H1 (cell line): ENCODE measurements at regions not wholly inside any gene's neighbourhood (a gene's known extent, or its start where the extent isn't known, plus 50 kb on each side); places are given as distances from the start of the nearest gene placed in this dataset.

Source experiments
- CTCF ChIA-PET: fragments of 300-600 bp; sonication (Branson Sonifier 250); formaldehyde crosslinking; loops from one replicate; lab custom pipeline; 2021; ENCODE audit not compliant: partially characterized antibody; lab: Charles Lee
- POLR2A ChIA-PET: fragments of 300-600 bp; sonication (Branson Sonifier 250); formaldehyde crosslinking; loops from one replicate; lab custom pipeline; 2021; ENCODE audit warnings: inconsistent platforms; ENCODE audit not compliant: partially characterized antibody; lab: Charles Lee
- DNase-seq, 2 experiments: peaks; one replicate each; pipeline versions ENCODE4 v3.0.0 to v3.0.0-alpha.2; 2010 to 2022; ENCODE audit warnings: low spot score in 2 of 2, low read depth in 1 of 2, mixed read lengths in 1 of 2
- FAIRE-seq: peaks from 2 replicates; lab custom pipeline; 2011; peaks lifted over from hg19 to GRCh38; lab: Jason Lieb, UNC
- H2AFZ ChIP-seq: 2 replicates; pipeline ENCODE4 v1.8.1; 2012; ENCODE audit warnings: low read length, inconsistent platforms
- H2AK5ac ChIP-seq: 2 replicates; pipeline ENCODE4 v1.6.1; 2013; ENCODE audit warnings: low read depth, low read length
- H2BK120ac ChIP-seq: replicated peaks from 2 replicates; pipeline ENCODE3; 2013; ENCODE audit warnings: low read depth, low read length, inconsistent platforms
- H2BK12ac ChIP-seq: 2 replicates; pipeline ENCODE4 v1.6.1; 2013; ENCODE audit warnings: low read depth, low read length
- H2BK15ac ChIP-seq: 2 replicates; pipeline ENCODE4 v1.6.1; 2013; ENCODE audit warnings: low read length
- H2BK20ac ChIP-seq: 2 replicates; pipeline ENCODE4 v1.6.1; 2013; ENCODE audit warnings: low read length
- H2BK5ac ChIP-seq: 2 replicates; pipeline ENCODE4 v1.6.1; 2013; ENCODE audit warnings: low read depth, low read length
- H3K14ac ChIP-seq: 2 replicates; pipeline ENCODE4 v1.6.1; 2013; ENCODE audit warnings: inconsistent platforms; ENCODE audit not compliant: insufficient read length
- H3K18ac ChIP-seq: 2 replicates; pipeline ENCODE4 v1.6.1; 2013; ENCODE audit warnings: low read length; ENCODE audit errors: extremely low read depth
- H3K23ac ChIP-seq: 2 replicates; pipeline ENCODE4 v1.6.1; 2013; ENCODE audit warnings: inconsistent platforms; ENCODE audit not compliant: insufficient read length
- H3K23me2 ChIP-seq: 2 replicates; pipeline ENCODE4 v1.6.1; 2013; ENCODE audit warnings: low read depth, low read length
- H3K27ac ChIP-seq: 2 replicates; pipeline ENCODE4 v1.6.1; 2011; ENCODE audit warnings: low read depth, low read length, inconsistent platforms
- H3K27me3 ChIP-seq, 4 experiments: replicated peaks in 1 of 4; 1 replicate in 1 of 4; 2 replicates in 3 of 4; pipeline versions ENCODE4 v1.6.1 to v1.8.1; 2011 to 2013; ENCODE audit warnings: low read length in 3 of 4, mild to moderate bottlenecking in 3 of 4, inconsistent platforms in 2 of 4, mixed read lengths in 2 of 4, moderate library complexity in 1 of 4; ENCODE audit not compliant: control insufficient read depth in 3 of 4, insufficient read depth in 3 of 4; ENCODE audit errors: extremely low read depth in 1 of 4
- H3K36me3 ChIP-seq, 4 experiments: 2 replicates each; pipeline versions ENCODE4 v1.6.1 to v1.8.1; 2011 to 2013; ENCODE audit warnings: mild to moderate bottlenecking in 4 of 4, low read length in 3 of 4, moderate library complexity in 2 of 4, control low read depth in 1 of 4, inconsistent platforms in 1 of 4; ENCODE audit not compliant: insufficient read depth in 4 of 4, control insufficient read depth in 2 of 4
- H3K4ac ChIP-seq: replicated peaks from 2 replicates; pipeline ENCODE3; 2013; ENCODE audit warnings: low read length, low read depth, mixed read lengths, inconsistent platforms; ENCODE audit not compliant: insufficient read length
- H3K4me1 ChIP-seq, 4 experiments: replicated peaks in 1 of 4; 1 replicate in 1 of 4; 2 replicates in 3 of 4; pipeline versions ENCODE4 v1.6.1 to v1.8.1; 2011 to 2013; ENCODE audit warnings: low read length in 3 of 4, inconsistent platforms in 2 of 4, mixed read lengths in 1 of 4; ENCODE audit not compliant: insufficient read depth in 4 of 4, control insufficient read depth in 3 of 4
- H3K4me2 ChIP-seq, 2 experiments: 2 replicates each; pipeline versions ENCODE4 v1.6.1 to v1.8.1; 2011 to 2013; ENCODE audit warnings: low read depth in 2 of 2, low read length in 2 of 2, control low read depth in 1 of 2, inconsistent platforms in 1 of 2, mild to moderate bottlenecking in 1 of 2; ENCODE audit not compliant: insufficient read depth in 1 of 2
- H3K4me3 ChIP-seq, 4 experiments: fragments of 200-600, 300-600 bp in 1 of 4; sonication (generic), shearing (Covaris generic), sonication (Bioruptor Twin) in 1 of 4; 2 replicates each; pipeline versions ENCODE4 v1.5.1 to v1.8.1; 2011 to 2016; ENCODE audit warnings: low read length in 4 of 4, low read depth in 3 of 4, control low read depth in 2 of 4, inconsistent platforms in 2 of 4, mild to moderate bottlenecking in 2 of 4, mixed read lengths in 1 of 4, moderate library complexity in 1 of 4; ENCODE audit not compliant: insufficient read depth in 2 of 4; ENCODE audit errors: extremely low read depth in 1 of 4
- H3K56ac ChIP-seq: replicated peaks from 2 replicates; pipeline ENCODE3; 2013; ENCODE audit warnings: low read depth, mild to moderate bottlenecking, mixed read lengths, low read length, inconsistent platforms; ENCODE audit not compliant: insufficient read length
- H3K79me1 ChIP-seq: 2 replicates; pipeline ENCODE4 v1.6.1; 2013; ENCODE audit warnings: low read depth, low read length, control low read depth
- H3K79me2 ChIP-seq, 2 experiments: 2 replicates each; pipeline versions ENCODE4 v1.6.1 to v1.8.1; 2012 to 2013; ENCODE audit warnings: low read length in 2 of 2, mild to moderate bottlenecking in 2 of 2, inconsistent platforms in 1 of 2; ENCODE audit not compliant: insufficient read depth in 2 of 2, control insufficient read depth in 1 of 2
- H3K9ac ChIP-seq, 4 experiments: replicated peaks in 1 of 4; 1 replicate in 1 of 4; 2 replicates in 3 of 4; pipeline versions ENCODE4 v1.6.1 to v1.8.1; 2011 to 2013; ENCODE audit warnings: low read depth in 3 of 4, low read length in 3 of 4, control low read depth in 2 of 4, mild to moderate bottlenecking in 2 of 4, moderate library complexity in 2 of 4, inconsistent platforms in 1 of 4; ENCODE audit errors: extremely low read depth in 1 of 4
- H3K9me3 ChIP-seq, 2 experiments: 2 replicates each; pipeline versions ENCODE4 v1.6.1 to v1.8.1; 2012 to 2013; ENCODE audit warnings: mild to moderate bottlenecking in 2 of 2, moderate library complexity in 2 of 2, control low read depth in 1 of 2, inconsistent platforms in 1 of 2, low read depth in 1 of 2, low read length in 1 of 2, mixed read lengths in 1 of 2; ENCODE audit not compliant: insufficient read depth in 2 of 2
- H4K20me1 ChIP-seq, 2 experiments: replicated peaks in 1 of 2; 2 replicates each; pipeline versions ENCODE3 to v1.8.1; 2011 to 2013; ENCODE audit warnings: inconsistent platforms in 2 of 2, low read length in 2 of 2, mild to moderate bottlenecking in 1 of 2; ENCODE audit not compliant: insufficient read depth in 2 of 2, control insufficient read depth in 1 of 2
- H4K5ac ChIP-seq: 2 replicates; pipeline ENCODE4 v1.6.1; 2013; ENCODE audit warnings: low read length, low read depth, mixed read lengths, inconsistent platforms; ENCODE audit not compliant: insufficient read length
- H4K8ac ChIP-seq: 2 replicates; pipeline ENCODE4 v1.8.0; 2013; ENCODE audit warnings: mild to moderate bottlenecking, moderate library complexity, low read length, inconsistent platforms; ENCODE audit not compliant: insufficient read depth; ENCODE audit errors: extremely low read depth
- H4K91ac ChIP-seq: replicated peaks from 2 replicates; pipeline ENCODE3; 2013; ENCODE audit warnings: low read length, mixed read lengths, inconsistent platforms; ENCODE audit not compliant: insufficient read length
- GTF2F1 ChIP-seq: IDR thresholded peaks from 2 replicates; pipeline ENCODE4 v1.6.1; 2012; ENCODE audit warnings: low read depth, low read length, improper control_type of control experiment, borderline replicate concordance
- JUN ChIP-seq: IDR thresholded peaks from 2 replicates; pipeline ENCODE4 v1.6.1; 2011; ENCODE audit warnings: low read depth, mild to moderate bottlenecking, improper control_type of control experiment, low read length
- POLR2A ChIP-seq, 2 experiments: IDR thresholded peaks; 1 replicate in 1 of 2; 2 replicates in 1 of 2; pipeline ENCODE4 v1.6.1; 2011; ENCODE audit warnings: low read depth in 2 of 2, low read length in 2 of 2, mild to moderate bottlenecking in 2 of 2; ENCODE audit errors: control extremely low read depth in 1 of 2
- RAD21 ChIP-seq, 2 experiments: IDR thresholded peaks in 1 of 2; conservative IDR thresholded peaks in 1 of 2; 2 replicates each; pipeline ENCODE4 v1.6.1; 2011; ENCODE audit warnings: low read depth in 2 of 2, low read length in 2 of 2, improper control_type of control experiment in 1 of 2, inconsistent platforms in 1 of 2, mild to moderate bottlenecking in 1 of 2, moderate library complexity in 1 of 2
- SRF ChIP-seq: IDR thresholded peaks from 2 replicates; pipeline ENCODE4 v1.6.1; 2011; ENCODE audit warnings: mild to moderate bottlenecking, low read depth, low read length, moderate library complexity
- WGBS, 2 experiments: shearing (Covaris generic) in 1 of 2; methylation state at CpG; one replicate each; pipeline versions ENCODE4 v1.1.6 to v1.1.7; 2013 to 2015; ENCODE audit warnings: low lambda C conversion rate in 2 of 2, mixed read lengths in 2 of 2, inconsistent platforms in 1 of 2, low coverage in 1 of 2, missing lambda C conversion rate in 1 of 2; ENCODE audit not compliant: insufficient replicate concordance in 2 of 2, insufficient coverage in 1 of 2, insufficient read length in 1 of 2; ENCODE audit errors: extremely low coverage in 1 of 2, missing lambda C conversion rate in 1 of 2; 5-methylcytosine and 5-hydroxymethylcytosine counted together

GRCh38 chr9:82492274-82492673, 503.7 kb downstream of the SPATA31D1 start:
- H3K36me3 ChIP-seq, result no peaks in the 10 kb centered on the region; a peak in 2 of 8 replicates
- POLR2A ChIA-PET, result no interaction called here
- no peak for FAIRE-seq
- CTCF ChIA-PET, result interaction anchor here (0.6 kb wide), 1 partner anchor 41 kb away, joined by 3 read pairs; no protein-coding TSS in a partner anchor
- H3K4me1 ChIP-seq, result peaks cover 0 to 4% (median 0%) of the 10 kb centered on the region in 4 experiments; a peak in 1 of 7 replicates
- no peak overlapping the region for H3K23ac ChIP-seq
- H3K4me2 ChIP-seq, result no peak overlapping the region
- H2BK5ac ChIP-seq, result no peak overlapping the region
- no peaks in the 10 kb centered on the region for H3K79me2 ChIP-seq
- no peak overlapping the region for H3K4me3 ChIP-seq
- no peak overlapping the region for H4K8ac ChIP-seq
- H4K5ac ChIP-seq, result no peak overlapping the region
- 77% methylated on average over 4 of the region's 4 CpGs; no CpG with 5 or more reads in 1 of the 2 experiments for WGBS, 2 experiments
- no peaks in the 10 kb centered on the region for H3K27me3 ChIP-seq
- no peaks in the 10 kb centered on the region for H3K79me1 ChIP-seq
- no peaks in the 10 kb centered on the region for H4K20me1 ChIP-seq
- no peak overlapping the region for H2BK20ac ChIP-seq
- no peak for DNase-seq
- no peak overlapping the region for H3K4ac ChIP-seq
- no peak overlapping the region for H2BK12ac ChIP-seq
- H2BK120ac ChIP-seq, result no peak overlapping the region
- H3K14ac ChIP-seq, result no peak overlapping the region
- H4K91ac ChIP-seq, result no peak overlapping the region
- H2AFZ ChIP-seq, result 0 out of 2 replicates have a peak overlapping the region, but pooled peaks have one; percentile 51
- H2AK5ac ChIP-seq, result no peak overlapping the region
- no peaks in the 10 kb centered on the region for H3K9me3 ChIP-seq
- TF ChIP-seq SRF, result no peak
- no peak for TF ChIP-seq POLR2A (IDR thresholded peaks at IDR 0.05; ENCODE audit: control extremely low read depth in 1 of 2, low read depth in 2 of 2, low read length in 2 of 2)
- TF ChIP-seq GTF2F1, result no peak
- no peak for TF ChIP-seq JUN
- TF ChIP-seq RAD21 (IDR thresholded peaks at IDR 0.05 in 1 of 2, conservative IDR thresholded peaks at IDR 0.05 in 1 of 2; ENCODE audit: low read depth in 2 of 2, low read length in 2 of 2), result peak; percentile 8 to 12; a peak in 2 of 4 replicates
- TF ChIP-seq, all 59 proteins: peak for 1
- Histone ChIP-seq H3K27ac (no peak overlapping the region), H3K56ac (no peak overlapping the region), H3K9ac (no peak overlapping the region), H3K18ac (no peak overlapping the region), H3K23me2 (no peaks in the 10 kb centered on the region), H2BK15ac (no peak overlapping the region)
